Cardiac muscle cell (in vitro differentiated cells and primary cell): ENCODE measurements at regions not wholly inside any gene's neighbourhood (a gene's known extent, or its start where the extent isn't known, plus 50 kb on each side); places are given as distances from the start of the nearest gene placed in this dataset.
A peak's percentile ranks its signal among the peaks of the same experiment; 100 is the strongest.

Experiments
- DNase-seq, 2 donors: peaks; one replicate each; pipeline versions ENCODE4 v3.0.0 to v3.0.0-alpha.2; 2010 to 2017; ENCODE audit warnings: low read depth in 1 of 2, low spot score in 1 of 2
- H3K27ac ChIP-seq: fragments of 200-600 bp; sonication (generic); 2 replicates; pipeline ENCODE4 v1.5.1; 2016
- H3K27me3 ChIP-seq: fragments of 200-600 bp; sonication (generic); 2 replicates; pipeline ENCODE4 v1.6.0; 2016; ENCODE audit warnings: control low read depth
- H3K36me3 ChIP-seq: fragments of 200-600 bp; sonication (generic); 2 replicates; pipeline ENCODE4 v1.5.1; 2016; ENCODE audit warnings: control low read depth
- H3K4me1 ChIP-seq: fragments of 200-600 bp; sonication (generic); 2 replicates; pipeline ENCODE4 v1.8.1; 2017; ENCODE audit warnings: low read depth, mild to moderate bottlenecking, mixed run types
- H3K4me3 ChIP-seq: fragments of 200-600 bp; sonication (generic); 2 replicates; pipeline ENCODE4 v1.5.1; 2016; ENCODE audit warnings: mild to moderate bottlenecking
- H3K9me3 ChIP-seq: fragments of 200-600 bp; sonication (generic); 2 replicates; pipeline ENCODE4 v1.5.1; 2017; ENCODE audit warnings: low read depth, mild to moderate bottlenecking, control low read depth
- TF ChIP-seq, protein P1 (sequence below): IDR thresholded peaks from 2 replicates; pipeline ENCODE4 v1.5.1; 2012; ENCODE audit warnings: low read depth, mild to moderate bottlenecking, low read length

DNA sequence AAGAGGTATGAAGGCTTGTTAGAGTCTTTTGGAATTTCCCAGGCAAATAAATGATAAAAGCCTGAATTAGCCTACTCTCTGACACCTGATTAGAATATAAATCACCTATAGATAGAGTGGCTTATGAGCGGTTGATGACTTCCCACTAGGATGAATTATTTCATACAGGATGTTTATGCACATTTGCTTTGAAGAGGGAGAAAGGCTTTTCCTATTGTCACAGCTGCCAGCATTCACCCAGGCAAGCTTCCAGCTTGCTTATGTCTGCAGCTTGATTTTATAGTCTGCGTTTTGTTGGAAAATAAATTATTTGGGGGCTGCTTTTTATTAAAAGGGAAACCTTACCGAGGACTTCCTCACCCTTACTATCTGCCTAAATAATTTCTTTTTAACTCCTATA, 51.3 kb upstream of the EIF2S2 start:
- TF ChIP-seq, protein P1, sequence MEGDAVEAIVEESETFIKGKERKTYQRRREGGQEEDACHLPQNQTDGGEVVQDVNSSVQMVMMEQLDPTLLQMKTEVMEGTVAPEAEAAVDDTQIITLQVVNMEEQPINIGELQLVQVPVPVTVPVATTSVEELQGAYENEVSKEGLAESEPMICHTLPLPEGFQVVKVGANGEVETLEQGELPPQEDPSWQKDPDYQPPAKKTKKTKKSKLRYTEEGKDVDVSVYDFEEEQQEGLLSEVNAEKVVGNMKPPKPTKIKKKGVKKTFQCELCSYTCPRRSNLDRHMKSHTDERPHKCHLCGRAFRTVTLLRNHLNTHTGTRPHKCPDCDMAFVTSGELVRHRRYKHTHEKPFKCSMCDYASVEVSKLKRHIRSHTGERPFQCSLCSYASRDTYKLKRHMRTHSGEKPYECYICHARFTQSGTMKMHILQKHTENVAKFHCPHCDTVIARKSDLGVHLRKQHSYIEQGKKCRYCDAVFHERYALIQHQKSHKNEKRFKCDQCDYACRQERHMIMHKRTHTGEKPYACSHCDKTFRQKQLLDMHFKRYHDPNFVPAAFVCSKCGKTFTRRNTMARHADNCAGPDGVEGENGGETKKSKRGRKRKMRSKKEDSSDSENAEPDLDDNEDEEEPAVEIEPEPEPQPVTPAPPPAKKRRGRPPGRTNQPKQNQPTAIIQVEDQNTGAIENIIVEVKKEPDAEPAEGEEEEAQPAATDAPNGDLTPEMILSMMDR, result no peak
- Histone ChIP-seq H3K4me3 (no peak overlapping the region), H3K27me3 (no peaks in the 10 kb centered on the region)

DNA sequence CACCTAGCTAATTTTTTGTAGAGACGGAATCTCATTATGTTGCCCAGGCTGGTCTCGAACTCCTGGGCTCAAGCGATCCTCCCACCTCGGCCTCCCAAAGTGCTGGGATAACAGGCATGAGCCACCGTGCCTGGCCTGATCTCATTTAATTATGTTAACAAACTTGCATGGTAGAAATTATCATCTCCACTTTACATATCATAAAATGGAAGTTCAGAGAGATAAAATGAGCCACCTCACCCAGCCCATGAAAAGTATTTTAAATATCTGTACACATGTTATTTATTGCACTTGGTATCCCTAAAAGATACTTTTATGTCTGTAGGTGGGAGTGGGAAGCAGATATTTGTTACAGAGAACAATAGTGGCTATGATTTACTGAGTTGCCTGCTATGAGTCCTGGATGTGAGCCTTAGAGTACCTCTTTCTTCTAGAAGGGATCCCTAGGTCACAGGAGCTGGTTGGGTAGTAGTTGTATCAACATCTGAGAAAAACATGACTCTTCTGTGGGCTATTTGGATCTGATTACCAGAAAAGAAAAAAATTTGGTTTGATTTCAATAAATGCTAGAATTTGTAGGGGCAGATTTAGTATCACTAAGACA, 52.4 kb upstream of the EIF2S2 start:
- Histone ChIP-seq H3K9me3 (no peaks in the 10 kb centered on the region), H3K36me3 (no peaks in the 10 kb centered on the region), H3K27me3 (no peaks in the 10 kb centered on the region), H3K27ac (no peak overlapping the region), H3K4me1 (no peaks in the 10 kb centered on the region), H3K4me3 (no peak overlapping the region)
- no peak for DNase-seq
- TF ChIP-seq, protein P1, result no peak

More for the DNA sequence above, 51.3 kb upstream of the EIF2S2 start:
- Histone ChIP-seq H3K4me1 (no peaks in the 10 kb centered on the region), H3K9me3 (no peaks in the 10 kb centered on the region), H3K27ac (no peak overlapping the region), H3K36me3 (no peaks in the 10 kb centered on the region)
- no peak for DNase-seq

DNA sequence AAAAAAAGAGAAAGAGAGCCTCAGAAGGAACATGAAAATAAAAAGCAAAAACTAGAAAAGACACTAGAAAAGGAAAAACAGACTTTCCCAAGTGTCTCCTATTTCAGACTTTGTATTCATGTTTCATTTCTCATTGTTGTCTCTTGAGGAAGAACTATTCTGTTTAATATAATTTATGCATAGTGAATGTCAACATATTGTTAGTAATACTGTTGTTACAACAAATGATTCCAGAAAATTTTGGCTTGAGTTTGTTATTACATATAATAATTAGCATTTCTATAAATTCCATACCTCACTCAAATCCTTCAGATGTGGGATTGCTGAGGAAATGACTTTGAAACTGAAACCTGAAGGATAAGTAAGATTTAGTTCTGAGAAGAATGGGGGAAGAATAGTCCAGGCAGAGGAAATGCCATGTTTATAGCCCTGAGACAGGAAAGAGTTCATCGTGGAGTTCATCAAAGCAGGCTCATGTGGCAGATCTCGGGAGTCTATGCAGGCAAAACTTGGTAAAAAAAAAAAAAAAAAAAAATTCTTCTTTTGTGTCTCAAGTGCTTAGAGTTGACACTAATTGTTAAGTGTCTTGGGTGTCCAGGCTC, 53.1 kb upstream of the EIF2S2 start:
- Histone ChIP-seq H3K36me3 (no peaks in the 10 kb centered on the region), H3K27ac (no peak overlapping the region), H3K9me3 (no peaks in the 10 kb centered on the region), H3K4me3 (no peak overlapping the region), H3K27me3 (no peaks in the 10 kb centered on the region), H3K4me1 (peaks cover 5% of the 10 kb centered on the region)
- peak in 1 of 2 donors; percentile 1 for DNase-seq
- TF ChIP-seq, protein P1, result no peak

DNA sequence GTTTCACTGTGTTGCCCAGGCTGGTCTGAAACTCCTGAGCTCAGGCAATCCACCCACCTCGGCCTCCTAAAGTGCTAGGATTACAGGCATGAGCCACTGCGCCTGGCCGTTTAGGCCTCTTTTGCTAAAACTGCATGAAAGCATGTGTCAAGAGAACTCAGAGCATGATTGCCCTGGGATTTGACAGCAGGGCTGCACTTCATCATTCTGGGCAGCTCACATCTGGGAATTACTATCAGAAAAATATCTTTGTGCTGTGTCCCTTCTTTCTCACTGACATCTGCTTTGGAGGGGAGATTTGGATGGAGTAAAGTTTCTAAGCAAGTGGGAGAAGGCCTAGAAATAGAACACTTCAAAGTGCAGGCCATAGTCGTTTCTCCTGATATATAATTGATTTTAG, 59.6 kb upstream of the EIF2S2 start:
- TF ChIP-seq, protein P1, result no peak
- H3K36me3 ChIP-seq, result no peaks in the 10 kb centered on the region

DNA sequence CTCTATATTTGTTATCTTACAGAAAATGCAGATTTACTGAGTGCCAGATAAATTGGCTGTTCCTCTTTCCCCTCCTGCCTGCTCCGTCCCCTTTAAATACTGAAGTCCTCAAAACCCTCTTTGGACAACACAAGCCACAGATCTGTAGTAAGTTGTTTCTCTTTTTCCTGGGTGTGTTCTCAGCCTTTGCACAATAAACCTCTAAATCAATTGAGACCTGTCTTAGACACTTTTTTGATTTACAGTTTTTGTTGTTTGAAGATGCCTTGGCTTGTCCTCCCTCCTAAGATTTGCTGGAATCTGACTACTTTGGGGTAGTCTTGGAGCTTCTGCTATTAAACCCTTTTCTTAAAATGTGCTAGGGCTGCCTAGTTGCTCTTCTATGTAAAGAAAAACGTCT, 60.9 kb upstream of the EIF2S2 start:
- peaks cover 35% of the 10 kb centered on the region for H3K4me1 ChIP-seq
- DNase-seq, result no peak
- no peaks in the 10 kb centered on the region for H3K36me3 ChIP-seq
- TF ChIP-seq, protein P1, result no peak
- no peaks in the 10 kb centered on the region for H3K27me3 ChIP-seq
- H3K4me3 ChIP-seq, result no peak overlapping the region
- H3K27ac ChIP-seq, result peak overlapping the region; percentile 29
- H3K9me3 ChIP-seq, result no peaks in the 10 kb centered on the region

More for the DNA sequence above, 59.6 kb upstream of the EIF2S2 start:
- no peak overlapping the region for H3K4me3 ChIP-seq
- DNase-seq, result peak; percentile 19 to 69
- H3K4me1 ChIP-seq, result peaks cover 35% of the 10 kb centered on the region
- no peaks in the 10 kb centered on the region for H3K9me3 ChIP-seq
- no peaks in the 10 kb centered on the region for H3K27me3 ChIP-seq
- H3K27ac ChIP-seq, result peak overlapping the region; percentile 92
